Uterus (tissue), 3 donors: ENCODE measurements at regions not wholly inside any gene's neighbourhood (a gene's known extent, or its start where the extent isn't known, plus 50 kb on each side); places are given as distances from the start of the nearest gene placed in this dataset.

Source experiments
- DNase-seq, 2 donors: peaks; one replicate each; pipeline ENCODE4 v3.0.0-alpha.2; 2019 to 2020
- H3K27ac ChIP-seq, 2 donors: fragments of 200-600 bp; sonication (generic); 1 replicate in 1 of 2; 2 replicates in 1 of 2; pipeline ENCODE4 v1.5.1; 2016 to 2018
- H3K27me3 ChIP-seq, 2 donors: fragments of 200-600 bp; sonication (generic); one replicate each; pipeline ENCODE4 v1.5.1; 2018 to 2019; ENCODE audit warnings: control low read depth in 1 of 2
- H3K36me3 ChIP-seq, 2 donors: fragments of 200-600 bp; sonication (generic); one replicate each; pipeline ENCODE4 v1.5.1; 2019; ENCODE audit warnings: control low read depth in 1 of 2
- H3K4me1 ChIP-seq, 2 donors: fragments of 200-600 bp; sonication (generic); one replicate each; pipeline ENCODE4 v1.5.1; 2018 to 2019; ENCODE audit warnings: control low read depth in 1 of 2
- H3K4me3 ChIP-seq, 2 donors: fragments of 200-600 bp; sonication (generic); 1 replicate in 1 of 2; 2 replicates in 1 of 2; pipeline ENCODE4 v1.5.1; 2018 to 2019; ENCODE audit warnings: mild to moderate bottlenecking in 1 of 2
- H3K9me3 ChIP-seq, 2 donors: fragments of 200-600 bp; sonication (generic); one replicate each; pipeline ENCODE4 v1.5.1; 2019; ENCODE audit warnings: control low read depth in 1 of 2
- CTCF ChIP-seq, 4 experiments: fragments of 200-600 bp in 2 of 4; fragments of 450-650 bp in 2 of 4; sonication (generic) in 2 of 4; IDR thresholded peaks; one replicate each; pipeline ENCODE4 v1.5.1; 2016 to 2019; ENCODE audit warnings: antibody characterized with exemption in 4 of 4, mild to moderate bottlenecking in 2 of 4, moderate library complexity in 1 of 4
- POLR2A ChIP-seq, 2 donors: fragments of 450-650 bp; IDR thresholded peaks; one replicate each; pipeline ENCODE4 v1.6.1; 2016; ENCODE audit warnings: antibody characterized with exemption in 2 of 2, mild to moderate bottlenecking in 1 of 2, moderate library complexity in 1 of 2
- intact Hi-C: fragments of 100-400 bp; cut with DNase I; formaldehyde crosslinking; loops from one replicate; pipeline ENCODE4 v1.15.1; 2023; ENCODE audit warnings: low total_unique reads
- donor health status: DM: yes; HTN: yes; CAD: no.

- intact Hi-C loops: no loop called here
- Histone ChIP-seq H3K27me3 (no peaks in the 10 kb centered on the region), H3K4me3 (no peak overlapping the region), H3K9me3 (peaks cover 0 to 6% of the 10 kb centered on the region in 2 donors), H3K27ac (no peak overlapping the region), H3K4me1 (peaks cover 0 to 7% of the 10 kb centered on the region in 2 donors), H3K36me3 (no peaks in the 10 kb centered on the region)
- TF ChIP-seq POLR2A (IDR thresholded peaks at IDR 0.05): no peak
- no peak for TF ChIP-seq CTCF (IDR thresholded peaks at IDR 0.05)
- no peak for DNase-seq
Measured at GRCh38 chr12:77736219-77736965, 94.3 kb upstream of the NAV3 start.

GRCh38 chr12:77734214-77734883 lies 96.3 kb upstream of the NAV3 start:
- Histone ChIP-seq H3K9me3 (peaks cover 0 to 6% of the 10 kb centered on the region in 2 donors), H3K27me3 (no peaks in the 10 kb centered on the region), H3K27ac (peak overlapping the region in 1 of 2 donors; percentile 31), H3K4me3 (no peak overlapping the region), H3K4me1 (peaks cover 0 to 7% of the 10 kb centered on the region in 2 donors), H3K36me3 (no peaks in the 10 kb centered on the region)
- TF ChIP-seq POLR2A (IDR thresholded peaks at IDR 0.05): no peak
- no peak for TF ChIP-seq CTCF (IDR thresholded peaks at IDR 0.05)
- peak; percentile 25 to 28 for DNase-seq
- intact Hi-C loops: no loop called here

GRCh38 chr12:77728018-77728417 lies 102.7 kb upstream of the NAV3 start:
- Histone ChIP-seq H3K27me3 (no peaks in the 10 kb centered on the region), H3K27ac (peak overlapping the region in 1 of 2 donors; percentile 34), H3K4me1 (no peaks in the 10 kb centered on the region), H3K4me3 (no peak overlapping the region), H3K36me3 (no peaks in the 10 kb centered on the region), H3K9me3 (no peaks in the 10 kb centered on the region)
- no peak for DNase-seq
- intact Hi-C loops: no loop called here
- no peak for TF ChIP-seq POLR2A (IDR thresholded peaks at IDR 0.05)
- no peak for TF ChIP-seq CTCF (IDR thresholded peaks at IDR 0.05)

- Histone ChIP-seq H3K9me3 (no peaks in the 10 kb centered on the region), H3K36me3 (no peaks in the 10 kb centered on the region), H3K4me1 (no peaks in the 10 kb centered on the region), H3K4me3 (no peak overlapping the region), H3K27ac (peak overlapping the region in 1 of 2 donors; percentile 34), H3K27me3 (no peaks in the 10 kb centered on the region)
- intact Hi-C loops: no loop called here
- no peak for DNase-seq
- TF ChIP-seq CTCF (IDR thresholded peaks at IDR 0.05) (no peak), POLR2A (IDR thresholded peaks at IDR 0.05) (no peak)
Measured at GRCh38 chr12:77727442-77728001, 103.2 kb upstream of the NAV3 start.

GRCh38 chr12:77725611-77726010 lies 105.1 kb upstream of the NAV3 start:
- no peaks in the 10 kb centered on the region for H3K4me1 ChIP-seq
- DNase-seq: no peak
- no peaks in the 10 kb centered on the region for H3K9me3 ChIP-seq
- H3K27ac ChIP-seq: no peak overlapping the region
- no peak overlapping the region for H3K4me3 ChIP-seq
- intact Hi-C loops: no loop called here
- H3K36me3 ChIP-seq: no peaks in the 10 kb centered on the region
- TF ChIP-seq CTCF (IDR thresholded peaks at IDR 0.05): no peak
- no peak for TF ChIP-seq POLR2A (IDR thresholded peaks at IDR 0.05)
- no peaks in the 10 kb centered on the region for H3K27me3 ChIP-seq
